ENCODE measurements at regions not wholly inside any gene's neighbourhood (a gene's known extent, or its start where the extent isn't known, plus 50 kb on each side); places are given as distances from the start of the nearest gene placed in this dataset.

DNA sequence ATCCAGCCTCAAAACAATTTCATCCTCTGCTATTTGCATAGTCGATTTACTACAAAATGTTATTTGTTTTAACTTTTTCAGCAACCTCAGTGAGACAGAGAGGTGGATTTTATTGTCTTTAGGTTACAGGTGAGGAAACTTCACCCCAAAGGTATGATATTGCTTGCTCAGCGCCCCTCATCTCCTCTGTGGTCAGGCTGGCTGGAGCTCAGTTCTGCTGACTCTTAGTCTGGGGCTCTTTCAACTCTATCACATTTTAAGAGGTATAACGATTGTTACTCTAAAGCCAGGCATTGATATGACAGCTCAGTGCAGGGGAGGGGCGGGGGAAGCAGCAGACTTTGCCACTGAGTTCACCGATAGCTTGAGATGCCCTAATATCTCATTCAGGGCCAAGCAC is 103.0 kb upstream of the DPH6 start:
- TF ChIP-seq FOXM1 (IDR thresholded peaks at IDR 0.05; ENCODE audit: low read depth) (no peak), FOXM1 (CRISPR knock-in tag; IDR thresholded peaks at IDR 0.05; ENCODE audit: low read depth) (no peak), HDAC6 (IDR thresholded peaks at IDR 0.05; ENCODE audit: low read depth, low read length) (no peak), NR2F6 (CRISPR knock-in tag; IDR thresholded peaks at IDR 0.05) (no peak), POLR2A (conservative IDR thresholded peaks at IDR 0.05) (no peak), CEBPB (tag; IDR thresholded peaks at IDR 0.05) (no peak), FOXK1 (CRISPR knock-in tag; IDR thresholded peaks at IDR 0.05; ENCODE audit: borderline replicate concordance) (no peak), FOS (IDR thresholded peaks at IDR 0.05; ENCODE audit: extremely low read depth, insufficient read length) (no peak)
- TF ChIP-seq, protein P1, sequence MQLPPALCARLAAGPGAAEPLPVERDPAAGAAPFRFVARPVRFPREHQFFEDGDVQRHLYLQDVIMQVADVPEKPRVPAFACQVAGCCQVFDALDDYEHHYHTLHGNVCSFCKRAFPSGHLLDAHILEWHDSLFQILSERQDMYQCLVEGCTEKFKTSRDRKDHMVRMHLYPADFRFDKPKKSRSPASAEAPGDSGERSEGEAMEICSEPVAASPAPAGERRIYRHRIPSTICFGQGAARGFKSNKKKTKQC (CRISPR knock-in tag; IDR thresholded peaks at IDR 0.05), result no peak
- TF ChIP-seq, protein P2, sequence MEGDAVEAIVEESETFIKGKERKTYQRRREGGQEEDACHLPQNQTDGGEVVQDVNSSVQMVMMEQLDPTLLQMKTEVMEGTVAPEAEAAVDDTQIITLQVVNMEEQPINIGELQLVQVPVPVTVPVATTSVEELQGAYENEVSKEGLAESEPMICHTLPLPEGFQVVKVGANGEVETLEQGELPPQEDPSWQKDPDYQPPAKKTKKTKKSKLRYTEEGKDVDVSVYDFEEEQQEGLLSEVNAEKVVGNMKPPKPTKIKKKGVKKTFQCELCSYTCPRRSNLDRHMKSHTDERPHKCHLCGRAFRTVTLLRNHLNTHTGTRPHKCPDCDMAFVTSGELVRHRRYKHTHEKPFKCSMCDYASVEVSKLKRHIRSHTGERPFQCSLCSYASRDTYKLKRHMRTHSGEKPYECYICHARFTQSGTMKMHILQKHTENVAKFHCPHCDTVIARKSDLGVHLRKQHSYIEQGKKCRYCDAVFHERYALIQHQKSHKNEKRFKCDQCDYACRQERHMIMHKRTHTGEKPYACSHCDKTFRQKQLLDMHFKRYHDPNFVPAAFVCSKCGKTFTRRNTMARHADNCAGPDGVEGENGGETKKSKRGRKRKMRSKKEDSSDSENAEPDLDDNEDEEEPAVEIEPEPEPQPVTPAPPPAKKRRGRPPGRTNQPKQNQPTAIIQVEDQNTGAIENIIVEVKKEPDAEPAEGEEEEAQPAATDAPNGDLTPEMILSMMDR (IDR thresholded peaks at IDR 0.05 in 2 of 3, conservative IDR thresholded peaks at IDR 0.05 in 1 of 3; ENCODE audit: insufficient read depth in 2 of 3, low read depth in 1 of 3, low read length in 3 of 3), result no peak
